GM18519 (cell line): ENCODE measurements at regions not wholly inside any gene's neighbourhood (a gene's known extent, or its start where the extent isn't known, plus 50 kb on each side); places are given as distances from the start of the nearest gene placed in this dataset.

Source experiments
- ATAC-seq: cut with Tn5 transposase; IDR thresholded peaks from one replicate; pipeline ENCODE4 v1.9.1; 2021; ENCODE audit warnings: mild to moderate bottlenecking, moderate library complexity; ENCODE audit not compliant: unreplicated experiment, low FRiP score

DNA sequence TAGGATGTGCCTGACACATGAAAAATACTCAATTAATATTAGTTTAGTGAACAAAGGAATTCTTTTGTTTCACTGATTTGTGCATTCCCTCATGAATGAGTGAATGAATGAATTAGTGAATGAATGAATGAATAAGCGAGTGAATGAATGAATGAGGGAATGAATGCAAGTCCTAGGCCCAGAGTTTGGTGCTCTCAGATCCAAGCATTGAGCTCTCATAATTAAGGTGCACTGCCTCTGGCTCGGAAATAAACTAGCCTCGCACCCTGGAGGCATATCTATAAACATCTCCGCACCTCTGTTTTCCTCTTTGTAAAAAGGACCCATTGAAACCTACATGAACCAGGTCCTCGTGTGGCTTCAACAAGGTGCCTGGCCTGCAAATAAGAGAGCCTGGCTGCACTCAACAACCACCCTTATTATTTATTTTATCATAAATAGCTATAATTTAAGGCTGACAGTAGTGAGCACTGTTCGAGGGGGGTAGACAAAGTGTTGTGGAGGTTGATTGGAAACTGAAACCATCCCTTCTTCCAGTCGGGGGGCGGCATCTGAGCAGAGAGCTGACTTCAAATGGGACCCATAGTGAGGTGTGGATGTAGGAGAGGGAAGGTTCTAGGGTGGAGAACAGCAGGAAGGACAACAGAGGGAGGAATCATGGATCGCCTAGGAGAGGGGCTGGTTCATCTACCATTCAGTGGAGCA lies 316.8 kb downstream of the BCL11B start:
- no peak for ATAC-seq

GRCh38 chr14:98955741-98956070 lies 316.3 kb downstream of the BCL11B start:
- ATAC-seq: no peak

DNA sequence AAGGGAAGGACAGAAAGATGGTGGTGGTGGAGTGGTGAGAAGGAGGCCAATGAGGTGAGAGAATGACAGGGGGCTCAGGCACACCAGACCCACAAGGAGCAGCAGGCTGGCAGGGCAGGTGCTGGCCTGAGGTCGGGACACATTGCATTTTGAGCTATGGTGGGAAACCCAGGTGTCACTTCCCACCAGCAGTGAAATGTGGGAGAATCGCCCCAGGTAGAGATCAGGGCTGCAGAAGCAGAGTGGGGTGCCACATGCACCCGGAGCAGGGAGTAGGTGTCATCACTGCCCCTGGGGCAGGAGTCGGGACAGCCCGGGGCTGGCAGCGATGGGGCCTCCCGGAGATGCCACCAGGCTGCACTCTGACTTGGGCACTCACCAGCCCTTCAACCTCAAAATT lies 315.8 kb downstream of the BCL11B start:
- no peak for ATAC-seq

- ATAC-seq: no peak
Measured at GRCh38 chr14:98956661-98957060, 315.3 kb downstream of the BCL11B start.

DNA sequence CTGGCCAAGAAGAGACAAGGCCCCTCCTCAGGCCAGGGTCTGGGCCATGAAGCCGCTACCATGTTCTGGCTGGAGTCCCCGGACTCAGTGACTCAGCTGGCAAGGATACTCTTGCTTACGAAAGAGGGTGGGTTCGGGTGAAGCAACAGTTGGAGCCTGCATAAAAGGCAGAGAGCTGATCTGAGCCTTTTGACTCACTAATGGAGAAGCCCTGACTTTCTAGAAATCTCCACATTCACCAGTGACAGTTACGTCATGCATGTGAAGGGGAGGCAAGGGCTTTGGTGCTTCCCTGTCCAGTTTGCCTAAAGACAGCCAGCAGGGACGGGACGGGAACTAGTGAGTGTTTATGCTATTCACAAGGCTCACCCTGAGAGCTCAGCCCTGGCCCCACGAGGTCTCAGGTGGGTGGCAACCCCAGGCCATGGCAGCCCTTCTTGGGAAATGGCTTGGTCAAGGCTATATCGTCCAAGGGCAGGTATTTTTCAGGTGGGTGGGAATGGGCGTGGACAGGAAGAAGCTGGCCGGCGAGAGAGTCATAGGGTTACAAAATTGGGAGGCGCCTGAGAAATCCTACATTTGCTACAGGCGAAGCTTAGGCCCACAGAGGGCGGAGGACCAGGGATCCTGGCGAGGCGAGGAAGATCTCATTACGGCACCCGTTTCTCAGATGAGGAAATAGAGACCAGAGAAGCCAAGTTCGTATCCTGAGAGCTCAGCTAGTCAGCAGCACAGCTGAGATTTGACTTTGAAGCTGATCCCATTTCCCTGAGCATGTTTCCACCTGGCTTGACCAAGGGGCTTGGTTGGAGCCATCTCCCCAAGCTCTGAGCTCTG lies 314.6 kb downstream of the BCL11B start:
- ATAC-seq: no peak

DNA sequence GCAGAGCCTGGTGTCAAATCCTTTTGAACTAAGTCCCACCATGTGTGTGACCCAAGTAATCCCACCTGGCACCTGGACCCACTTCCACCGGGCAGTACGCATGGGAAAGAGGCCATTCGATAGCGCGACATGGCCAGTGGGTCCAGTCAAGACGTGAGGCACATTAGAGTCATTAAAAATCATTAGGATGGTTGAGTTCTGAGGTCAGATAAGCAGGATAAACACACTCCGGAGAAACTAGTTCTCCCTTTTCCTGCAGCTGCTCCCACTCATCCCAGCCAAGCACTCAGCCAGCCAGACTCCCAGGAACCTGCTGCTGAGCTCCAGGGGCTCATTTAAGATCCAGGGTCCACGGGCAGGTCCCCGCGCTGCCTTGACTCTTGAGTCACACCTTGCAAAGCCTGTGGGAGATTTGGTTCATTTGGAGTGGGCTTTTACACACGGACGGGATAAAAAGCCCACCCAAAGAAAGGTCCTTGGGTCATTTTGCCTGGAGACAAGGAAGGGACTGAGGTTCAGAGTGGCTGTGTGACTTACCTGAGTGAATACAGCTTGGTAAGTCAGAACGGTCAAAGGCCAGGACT lies 313.9 kb downstream of the BCL11B start:
- ATAC-seq: no peak

- ATAC-seq: no peak
Measured at GRCh38 chr14:98958632-98959031, 313.4 kb downstream of the BCL11B start.

DNA sequence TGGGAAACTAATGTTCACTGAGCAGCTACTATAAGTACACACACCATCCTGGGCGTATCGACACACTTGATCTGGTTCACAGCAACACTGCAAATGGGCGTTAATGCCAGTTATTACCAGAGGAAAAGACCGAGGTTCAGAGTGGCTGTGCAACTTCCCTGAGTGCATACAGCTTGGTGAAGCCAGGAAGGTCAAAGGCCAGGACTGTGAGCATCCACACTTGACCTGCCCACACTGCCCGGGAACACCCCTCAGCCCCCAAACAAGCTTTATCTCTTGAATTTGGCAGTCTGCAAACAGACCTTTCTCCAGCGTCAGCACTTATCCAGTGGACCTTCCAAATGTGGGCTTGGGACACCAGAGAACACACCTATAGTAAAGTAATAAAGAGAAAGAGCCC lies 312.6 kb downstream of the BCL11B start:
- ATAC-seq: no peak

GRCh38 chr14:98959958-98960616 lies 311.9 kb downstream of the BCL11B start:
- no peak for ATAC-seq

DNA sequence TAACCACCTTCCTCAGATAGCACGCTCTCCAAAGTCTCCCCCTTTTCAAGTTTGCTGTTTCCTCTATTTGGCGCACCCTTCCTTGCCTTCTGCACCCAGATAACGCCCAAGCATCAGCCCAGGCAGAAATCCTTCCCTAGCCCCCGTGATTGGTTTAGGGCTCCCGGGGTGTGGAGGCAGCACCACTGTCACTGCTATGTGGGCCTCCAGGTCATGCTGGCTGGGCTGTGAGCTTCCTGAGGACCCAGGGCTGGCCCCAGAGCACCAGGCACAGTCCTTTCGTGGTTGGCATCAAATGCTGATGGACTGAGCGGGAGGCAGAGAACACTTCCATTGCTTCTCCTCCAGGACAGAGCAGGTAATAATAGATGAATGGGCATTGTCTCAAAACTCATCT lies 311.4 kb downstream of the BCL11B start:
- ATAC-seq: no peak

DNA sequence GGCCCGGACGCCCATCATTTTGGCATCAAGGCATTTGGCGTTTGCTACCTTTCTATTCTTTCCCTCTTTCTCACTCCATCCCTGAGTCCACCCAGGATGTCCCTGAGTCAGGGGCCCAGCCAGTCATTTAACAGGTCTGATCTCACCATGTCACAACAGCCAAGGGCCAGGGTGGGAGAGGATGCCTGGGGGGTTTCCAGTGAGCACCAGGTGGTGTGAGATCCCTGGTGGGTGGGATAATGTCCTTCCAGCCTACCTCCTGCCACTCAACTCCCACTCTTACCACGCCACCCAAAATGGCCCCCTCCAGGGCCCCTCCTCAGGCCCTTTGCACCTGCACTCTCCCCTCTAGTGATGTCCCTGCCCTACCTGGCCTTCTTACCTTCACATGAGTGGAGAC lies 310.8 kb downstream of the BCL11B start:
- no peak for ATAC-seq

DNA sequence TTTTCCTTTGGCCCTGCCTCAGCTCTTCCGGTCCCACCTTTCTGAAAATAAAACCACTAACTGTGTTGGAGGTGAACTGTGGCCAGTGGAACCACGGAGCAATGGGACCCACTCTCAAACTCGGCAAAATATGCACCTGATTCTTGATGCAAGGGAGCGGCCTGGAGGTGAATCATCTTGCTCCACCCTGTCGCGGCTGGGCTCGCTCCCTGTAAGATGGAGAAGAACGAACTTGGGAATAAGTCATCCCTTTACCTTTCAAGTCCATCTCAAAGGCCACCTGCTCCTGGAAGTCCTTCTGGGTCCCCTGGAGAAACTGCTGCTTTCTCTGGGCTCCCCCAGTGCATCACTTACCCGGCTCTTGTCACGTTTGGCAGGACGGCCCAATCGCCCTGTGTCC lies 309.9 kb downstream of the BCL11B start:
- no peak for ATAC-seq

DNA sequence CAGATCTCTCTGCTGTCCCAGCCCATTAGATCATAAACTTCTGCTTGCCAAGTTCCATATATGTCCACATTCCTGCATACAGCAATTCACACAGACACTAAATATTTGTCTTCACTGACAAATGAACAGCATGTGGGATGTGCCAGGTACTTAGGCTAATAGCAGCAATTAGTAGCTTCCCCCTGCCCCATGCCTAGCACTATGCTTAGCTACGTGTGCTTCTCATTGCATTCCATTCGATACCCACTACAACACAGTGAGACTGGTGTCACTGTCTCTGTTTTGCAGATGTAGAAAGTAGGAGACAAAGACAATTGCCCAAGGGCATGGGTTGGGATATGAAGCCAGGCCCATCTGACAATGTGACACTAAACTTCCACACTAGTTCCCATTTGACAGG lies 308.4 kb downstream of the BCL11B start:
- ATAC-seq: no peak

GRCh38 chr14:98964171-98964570 lies 307.8 kb downstream of the BCL11B start:
- ATAC-seq: no peak

GRCh38 chr14:98965076-98965475 lies 306.9 kb downstream of the BCL11B start:
- no peak for ATAC-seq

- no peak for ATAC-seq
Measured at GRCh38 chr14:98966016-98966415, 306.0 kb downstream of the BCL11B start.

DNA sequence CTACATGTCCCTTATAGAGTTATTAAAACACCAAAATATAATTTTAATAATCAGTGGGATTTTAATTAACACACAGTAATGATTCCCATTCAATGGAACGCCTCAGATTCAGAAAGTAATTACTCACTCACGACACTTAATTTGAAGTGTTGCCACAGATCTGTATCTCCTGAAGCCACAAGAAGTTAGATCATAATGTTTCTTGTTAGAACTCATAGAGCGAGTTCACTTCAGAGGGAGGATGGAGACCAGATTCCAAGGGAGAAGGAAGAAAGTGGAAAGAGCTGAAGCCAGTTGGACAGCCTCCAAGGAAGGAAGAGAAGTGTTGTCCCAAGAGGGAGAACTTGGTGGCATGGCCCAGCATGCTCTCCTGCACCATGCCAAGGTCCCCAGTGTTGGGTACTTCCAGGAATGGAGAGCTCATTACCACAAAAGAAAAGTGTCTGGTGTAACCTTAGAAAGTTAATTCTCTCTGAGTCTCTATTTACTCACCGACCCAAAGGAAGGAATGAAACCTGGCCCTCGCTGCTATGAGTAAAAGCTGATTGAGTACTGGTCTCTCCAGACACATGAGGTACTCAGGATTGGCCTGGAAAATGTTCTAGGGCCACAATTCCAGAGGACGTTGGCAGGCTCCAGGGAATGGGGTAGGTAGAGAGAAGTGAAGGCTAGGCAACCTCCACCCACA lies 305.4 kb downstream of the BCL11B start:
- ATAC-seq: no peak

GRCh38 chr14:98974113-98974512 lies 297.9 kb downstream of the BCL11B start:
- ATAC-seq: no peak

DNA sequence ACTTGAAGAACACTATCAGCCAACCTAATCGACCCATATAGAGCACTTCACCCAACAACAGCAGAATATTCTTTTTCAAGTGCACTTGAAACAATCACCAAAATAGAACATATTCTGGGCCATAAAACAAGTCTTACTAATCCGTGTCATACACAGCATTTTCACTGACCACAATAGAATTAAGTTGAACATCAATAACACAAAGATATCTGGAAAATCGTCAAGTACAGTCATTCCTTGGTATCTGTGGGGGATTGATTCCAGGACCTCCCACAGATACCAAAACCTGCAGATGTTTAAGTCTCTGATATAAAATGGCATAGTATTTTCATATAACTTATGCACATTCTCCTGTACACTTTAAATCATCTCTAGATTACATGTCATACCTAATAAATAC lies 295.7 kb downstream of the BCL11B start:
- no peak for ATAC-seq

DNA sequence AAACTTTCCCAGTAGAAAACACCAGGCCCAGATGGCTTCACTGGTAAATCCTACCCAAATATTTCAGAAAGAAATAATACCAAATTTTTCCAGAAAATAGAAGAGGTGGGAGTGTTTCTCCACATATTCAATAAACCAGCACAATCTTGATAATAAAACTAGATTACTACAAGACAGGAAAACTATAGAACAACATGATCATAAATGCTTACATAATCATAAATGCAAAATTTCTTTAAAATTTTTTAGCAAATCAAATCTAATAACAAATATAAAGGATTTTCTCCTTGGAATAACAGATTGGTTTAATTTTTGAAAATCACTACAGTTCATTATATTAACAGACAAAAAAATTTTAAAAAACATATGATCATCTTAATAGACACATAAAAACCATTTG lies 294.5 kb downstream of the BCL11B start:
- ATAC-seq: no peak

- ATAC-seq: no peak
Measured at GRCh38 chr14:98982986-98983385, 289.0 kb downstream of the BCL11B start.
